ENCODE measurements at regions not wholly inside any gene's neighbourhood (a gene's known extent, or its start where the extent isn't known, plus 50 kb on each side); places are given as distances from the start of the nearest gene placed in this dataset.

DNA sequence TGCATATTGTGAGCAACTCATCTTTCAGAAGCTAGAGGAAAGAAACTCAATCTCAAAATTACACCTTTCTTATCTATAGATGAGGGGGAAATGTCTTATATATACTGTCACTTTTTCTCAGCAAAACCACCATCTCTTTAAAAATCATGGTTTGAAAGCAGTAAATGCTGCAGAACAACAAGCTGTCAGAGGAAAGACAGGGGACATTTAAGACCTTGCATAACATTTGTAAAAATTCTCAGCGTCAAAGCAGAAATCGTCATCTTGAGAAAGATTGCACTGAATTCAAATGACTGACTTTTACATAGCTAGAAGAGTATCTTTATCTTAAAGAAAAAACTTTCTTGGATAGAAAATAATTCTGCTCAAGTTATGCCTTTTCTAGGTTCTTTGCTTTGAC, 122.2 kb upstream of the CADPS start:
- no peak for DNase-seq (ENCODE audit: low spot score in 2 of 2)
- TF ChIP-seq POLR2A (IDR thresholded peaks at IDR 0.05) (no peak), EP300 (IDR thresholded peaks at IDR 0.05) (no peak)
- TF ChIP-seq, protein P1, sequence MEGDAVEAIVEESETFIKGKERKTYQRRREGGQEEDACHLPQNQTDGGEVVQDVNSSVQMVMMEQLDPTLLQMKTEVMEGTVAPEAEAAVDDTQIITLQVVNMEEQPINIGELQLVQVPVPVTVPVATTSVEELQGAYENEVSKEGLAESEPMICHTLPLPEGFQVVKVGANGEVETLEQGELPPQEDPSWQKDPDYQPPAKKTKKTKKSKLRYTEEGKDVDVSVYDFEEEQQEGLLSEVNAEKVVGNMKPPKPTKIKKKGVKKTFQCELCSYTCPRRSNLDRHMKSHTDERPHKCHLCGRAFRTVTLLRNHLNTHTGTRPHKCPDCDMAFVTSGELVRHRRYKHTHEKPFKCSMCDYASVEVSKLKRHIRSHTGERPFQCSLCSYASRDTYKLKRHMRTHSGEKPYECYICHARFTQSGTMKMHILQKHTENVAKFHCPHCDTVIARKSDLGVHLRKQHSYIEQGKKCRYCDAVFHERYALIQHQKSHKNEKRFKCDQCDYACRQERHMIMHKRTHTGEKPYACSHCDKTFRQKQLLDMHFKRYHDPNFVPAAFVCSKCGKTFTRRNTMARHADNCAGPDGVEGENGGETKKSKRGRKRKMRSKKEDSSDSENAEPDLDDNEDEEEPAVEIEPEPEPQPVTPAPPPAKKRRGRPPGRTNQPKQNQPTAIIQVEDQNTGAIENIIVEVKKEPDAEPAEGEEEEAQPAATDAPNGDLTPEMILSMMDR (IDR thresholded peaks at IDR 0.05) = no peak
- no peak overlapping the region for H3K4me3 ChIP-seq
- WGBS, 2 donors = 78 to 91% methylated on average over 2 of the region's 2 CpGs
- H3K9me3 ChIP-seq = no peaks in the 10 kb centered on the region
- H3K27ac ChIP-seq = no peak overlapping the region
- no peaks in the 10 kb centered on the region for H3K4me1 ChIP-seq
- H3K27me3 ChIP-seq = no peaks in the 10 kb centered on the region
- no peaks in the 10 kb centered on the region for H3K36me3 ChIP-seq

DNA sequence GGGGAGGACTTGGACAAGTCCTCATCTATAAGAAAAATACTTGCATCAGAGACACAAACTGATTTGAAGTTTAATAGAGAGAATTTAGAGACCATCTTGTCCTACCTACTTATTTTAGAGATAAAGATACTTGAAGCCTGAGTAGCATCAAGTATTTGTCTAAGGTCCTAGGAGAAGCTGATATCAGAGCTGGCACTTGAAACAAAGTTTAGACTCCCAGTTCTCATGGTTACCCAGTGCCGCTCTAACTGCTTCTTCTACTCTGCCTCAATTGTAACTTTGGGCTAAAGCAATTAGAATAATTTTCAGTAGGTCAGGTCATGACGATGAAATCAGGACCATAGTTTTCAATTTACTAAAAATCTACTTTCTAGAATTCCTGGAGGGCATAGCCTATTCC, 123.9 kb upstream of the CADPS start:
- Histone ChIP-seq H3K27me3 (no peaks in the 10 kb centered on the region), H3K4me3 (no peak overlapping the region), H3K36me3 (no peaks in the 10 kb centered on the region), H3K4me1 (no peaks in the 10 kb centered on the region), H3K27ac (no peak overlapping the region), H3K9me3 (peaks cover 0 to 6% (median 0%) of the 10 kb centered on the region in 4 donors)
- no peak for DNase-seq (ENCODE audit: low spot score in 2 of 2)
- TF ChIP-seq, protein P1 (IDR thresholded peaks at IDR 0.05) = no peak
- TF ChIP-seq POLR2A (IDR thresholded peaks at IDR 0.05) (no peak), EP300 (IDR thresholded peaks at IDR 0.05) (no peak)
- 35 to 38% methylated on average over 2 of the region's 2 CpGs for WGBS, 2 donors

DNA sequence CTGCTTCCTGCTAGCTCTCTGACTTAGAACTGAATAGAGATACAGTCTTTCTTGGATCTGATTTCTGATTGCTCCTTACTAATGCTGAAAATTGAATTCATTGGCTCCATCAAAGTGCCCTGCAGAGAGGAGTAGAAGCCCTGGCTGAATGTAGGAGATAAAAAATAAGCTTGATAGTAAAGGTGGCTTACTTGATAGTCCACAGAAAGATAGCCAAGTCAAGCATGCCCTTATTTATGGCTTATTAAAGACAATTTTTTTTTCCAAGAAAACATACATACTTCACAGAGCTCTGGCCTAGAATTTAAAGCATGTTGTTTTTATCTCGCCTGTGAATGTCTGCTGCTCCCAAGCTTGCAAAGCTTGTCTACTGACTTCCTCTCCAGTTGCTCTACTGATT, 124.6 kb upstream of the CADPS start:
- Histone ChIP-seq H3K9me3 (peaks cover 0 to 6% (median 0%) of the 10 kb centered on the region in 4 donors), H3K27ac (no peak overlapping the region), H3K27me3 (no peaks in the 10 kb centered on the region), H3K4me3 (no peak overlapping the region), H3K4me1 (no peaks in the 10 kb centered on the region), H3K36me3 (no peaks in the 10 kb centered on the region)
- WGBS, 2 donors = 65 to 68% methylated on average over 1 of the region's 1 CpG
- no peak for DNase-seq (ENCODE audit: low spot score in 2 of 2)
- TF ChIP-seq, protein P1 (IDR thresholded peaks at IDR 0.05) = no peak
- TF ChIP-seq EP300 (IDR thresholded peaks at IDR 0.05) = no peak
- TF ChIP-seq POLR2A (IDR thresholded peaks at IDR 0.05) = no peak

DNA sequence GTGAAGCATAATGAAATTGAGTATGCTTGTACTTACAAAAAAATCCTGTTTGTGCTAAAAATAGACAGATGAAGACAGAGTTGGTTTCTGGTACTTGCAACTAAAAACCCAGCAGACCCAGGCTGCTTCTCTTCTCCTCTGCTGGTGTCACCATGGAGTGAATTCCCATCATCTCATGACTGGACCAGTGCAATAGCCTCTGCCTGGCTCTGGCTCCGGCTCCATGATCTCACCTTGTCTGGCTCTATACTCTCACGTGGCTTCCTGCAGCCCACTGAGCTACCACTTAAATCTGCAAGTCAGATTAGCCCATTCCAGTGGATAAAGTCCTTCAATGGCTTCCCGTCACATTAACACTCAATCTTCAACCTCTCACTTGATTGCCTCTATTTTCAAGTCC, 129.2 kb upstream of the CADPS start:
- Histone ChIP-seq H3K27me3 (no peaks in the 10 kb centered on the region), H3K27ac (no peak overlapping the region), H3K4me3 (no peak overlapping the region), H3K9me3 (peaks cover 0 to 6% (median 0%) of the 10 kb centered on the region in 4 donors), H3K36me3 (no peaks in the 10 kb centered on the region), H3K4me1 (no peaks in the 10 kb centered on the region)
- no peak for DNase-seq (ENCODE audit: low spot score in 2 of 2)
- no peak for TF ChIP-seq POLR2A (IDR thresholded peaks at IDR 0.05)
- TF ChIP-seq, protein P1 (IDR thresholded peaks at IDR 0.05) = no peak
- TF ChIP-seq EP300 (IDR thresholded peaks at IDR 0.05) = no peak
- WGBS, 2 donors = 77 to 82% methylated on average over 3 of the region's 3 CpGs

DNA sequence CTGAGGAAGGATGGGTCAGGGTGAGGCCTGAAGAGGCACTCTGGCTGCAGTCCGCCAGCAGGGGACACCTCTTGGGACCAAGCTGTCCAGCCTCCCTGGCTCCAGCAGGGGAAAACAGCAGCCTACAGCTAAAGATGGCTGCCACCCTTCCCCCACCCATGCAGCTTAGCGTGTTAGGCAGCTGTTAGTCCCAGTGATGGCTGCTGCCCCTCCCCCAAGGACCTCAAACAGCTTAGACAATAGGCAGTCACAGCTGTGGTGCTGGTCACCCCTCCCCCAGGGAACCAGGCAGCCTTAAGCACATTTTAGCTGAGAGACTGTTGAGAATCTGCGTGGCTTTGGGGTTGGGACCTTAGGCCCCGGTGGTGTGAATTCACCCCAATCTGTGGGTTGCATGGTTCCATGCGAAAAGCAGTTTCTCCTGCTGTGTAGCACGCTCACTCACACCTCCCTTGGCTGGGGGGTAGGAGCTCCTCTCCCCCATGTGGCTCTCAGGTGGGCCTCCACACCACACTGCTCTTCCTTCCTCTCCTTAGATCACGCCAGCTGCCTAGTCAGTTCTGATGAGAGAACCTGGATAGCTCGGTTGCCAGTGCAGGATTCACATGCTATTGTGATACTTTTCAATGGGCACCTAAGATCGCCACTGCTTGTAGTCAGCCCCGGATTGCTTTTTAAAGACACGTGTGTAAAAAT, 140.5 kb upstream of the CADPS start:
- TF ChIP-seq, protein P1 (IDR thresholded peaks at IDR 0.05) = no peak
- no peak for DNase-seq (ENCODE audit: low spot score in 2 of 2)
- Histone ChIP-seq H3K4me1 (no peaks in the 10 kb centered on the region), H3K27me3 (no peaks in the 10 kb centered on the region), H3K36me3 (no peaks in the 10 kb centered on the region), H3K27ac (no peak overlapping the region), H3K9me3 (peaks cover 0 to 7% (median 0%) of the 10 kb centered on the region in 4 donors), H3K4me3 (no peak overlapping the region)
- 54 to 64% methylated on average over 10 to 11 of the region's 11 CpGs for WGBS, 2 donors

All from tibial nerve (tissue), 4 donors.